GM23248 (cell line): ENCODE measurements at regions not wholly inside any gene's neighbourhood (a gene's known extent, or its start where the extent isn't known, plus 50 kb on each side); places are given as distances from the start of the nearest gene placed in this dataset.

Experiments used
- EZH2 ChIP-seq: fragments of 200-600 bp; sonication (generic); IDR thresholded peaks from 2 replicates; pipeline ENCODE4 v1.6.1; 2018; ENCODE audit warnings: antibody characterized with exemption, mild to moderate bottlenecking; ENCODE audit not compliant: insufficient read depth, poor library complexity, severe bottlenecking
- EZH2phosphoT487 ChIP-seq: fragments of 200-600 bp; sonication (generic); IDR thresholded peaks from 2 replicates; pipeline ENCODE4 v1.6.1; 2018; ENCODE audit warnings: antibody characterized with exemption, moderate library complexity, mild to moderate bottlenecking, low read depth; ENCODE audit not compliant: insufficient read depth

GRCh38 chr4:136829280-136829679 is 703.0 kb downstream of the PCDH18 start:
- TF ChIP-seq EZH2 (no peak), EZH2phosphoT487 (no peak)
